DOHH2 (cell line): ENCODE measurements at regions not wholly inside any gene's neighbourhood (a gene's known extent, or its start where the extent isn't known, plus 50 kb on each side); places are given as distances from the start of the nearest gene placed in this dataset.
A peak's percentile ranks its signal among the peaks of the same experiment; 100 is the strongest.

Experiments used
- H3F3A ChIP-seq: fragments of 200-600 bp; sonication (generic), shearing (Covaris generic); 2 replicates; pipeline ENCODE4 v1.6.0; 2016; ENCODE audit warnings: antibody characterized with exemption, mild to moderate bottlenecking; ENCODE audit not compliant: control insufficient read depth, insufficient read depth
- H3K27ac ChIP-seq: fragments of 200-600 bp; sonication (generic); 2 replicates; pipeline ENCODE4 v1.5.1; 2014; ENCODE audit warnings: low read depth, mild to moderate bottlenecking, low read length, moderate library complexity
- H3K27me3 ChIP-seq: fragments of 200-600 bp; sonication (generic); 2 replicates; pipeline ENCODE4 v1.6.1; 2014; ENCODE audit warnings: mild to moderate bottlenecking, low read length, mixed read lengths; ENCODE audit not compliant: control insufficient read depth
- H3K36me3 ChIP-seq: fragments of 200-600 bp; sonication (generic); 2 replicates; pipeline ENCODE4 v1.6.1; 2014; ENCODE audit warnings: mild to moderate bottlenecking, low read length, moderate library complexity, mixed read lengths; ENCODE audit not compliant: control insufficient read depth
- H3K4me1 ChIP-seq: fragments of 200-600 bp; sonication (generic); 2 replicates; pipeline ENCODE4 v1.6.1; 2014; ENCODE audit warnings: mild to moderate bottlenecking, low read length, mixed read lengths; ENCODE audit not compliant: control insufficient read depth
- H3K4me2 ChIP-seq: fragments of 200-600 bp; sonication (generic); 2 replicates; pipeline ENCODE4 v1.6.0; 2014; ENCODE audit warnings: mild to moderate bottlenecking, low read length, moderate library complexity
- H3K4me3 ChIP-seq: fragments of 200-600 bp; sonication (generic); 2 replicates; pipeline ENCODE4 v1.5.1; 2014; ENCODE audit warnings: mild to moderate bottlenecking, low read length, mixed read lengths
- H3K79me2 ChIP-seq: fragments of 200-600 bp; sonication (generic); 2 replicates; pipeline ENCODE4 v1.6.1; 2014; ENCODE audit warnings: mild to moderate bottlenecking, low read length, mixed read lengths; ENCODE audit not compliant: control insufficient read depth
- H3K9me2 ChIP-seq: fragments of 200-600 bp; sonication (generic); replicated peaks from 2 replicates; pipeline ENCODE4 v1.6.1; 2014; ENCODE audit warnings: mild to moderate bottlenecking, low read length, mixed read lengths; ENCODE audit not compliant: control insufficient read depth
- H3K9me3 ChIP-seq: fragments of 200-600 bp; sonication (generic); 2 replicates; pipeline ENCODE4 v1.6.1; 2014; ENCODE audit warnings: antibody characterized with exemption, low read length, mixed read lengths; ENCODE audit not compliant: control insufficient read depth, insufficient read depth
- H4K20me1 ChIP-seq: fragments of 200-600 bp; sonication (generic); 2 replicates; pipeline ENCODE4 v1.6.0; 2014; ENCODE audit warnings: low read depth, mild to moderate bottlenecking, antibody characterized with exemption, low read length, moderate library complexity; ENCODE audit not compliant: control insufficient read depth, insufficient read depth
- CTCF ChIP-seq: fragments of 200-600 bp; sonication (generic); IDR thresholded peaks from one replicate; pipeline ENCODE4 v1.5.1; 2014; ENCODE audit warnings: antibody characterized with exemption, mild to moderate bottlenecking, low read depth, low read length; ENCODE audit not compliant: poor library complexity, severe bottlenecking
- EZH2phosphoT487 ChIP-seq: fragments of 200-600 bp; sonication (generic); IDR thresholded peaks from 2 replicates; pipeline ENCODE4 v1.6.1; 2017; ENCODE audit warnings: borderline replicate concordance, mild to moderate bottlenecking, antibody characterized with exemption, low read length, moderate library complexity, mixed read lengths

- no peak overlapping the region for H3K4me3 ChIP-seq
- no peak overlapping the region for H3K4me2 ChIP-seq
- no peaks in the 10 kb centered on the region for H3K9me3 ChIP-seq
- H3K27ac ChIP-seq, result no peak overlapping the region
- TF ChIP-seq EZH2phosphoT487, result no peak
- no peak for TF ChIP-seq CTCF
- H3F3A ChIP-seq, result no peaks in the 10 kb centered on the region
- no peaks in the 10 kb centered on the region for H3K4me1 ChIP-seq
- no peaks in the 10 kb centered on the region for H4K20me1 ChIP-seq
- H3K9me2 ChIP-seq, result no peaks in the 10 kb centered on the region
- H3K27me3 ChIP-seq, result no peaks in the 10 kb centered on the region
- no peaks in the 10 kb centered on the region for H3K36me3 ChIP-seq
- H3K79me2 ChIP-seq, result no peaks in the 10 kb centered on the region
Measured at GRCh38 chr1:96962751-96963211, 241.2 kb downstream of the PTBP2 start.

GRCh38 chr1:96964761-96965160, 243.2 kb downstream of the PTBP2 start:
- no peaks in the 10 kb centered on the region for H3K79me2 ChIP-seq
- H3K4me1 ChIP-seq, result no peaks in the 10 kb centered on the region
- no peaks in the 10 kb centered on the region for H4K20me1 ChIP-seq
- no peaks in the 10 kb centered on the region for H3K9me2 ChIP-seq
- H3K27me3 ChIP-seq, result no peaks in the 10 kb centered on the region
- H3K9me3 ChIP-seq, result no peaks in the 10 kb centered on the region
- no peaks in the 10 kb centered on the region for H3K36me3 ChIP-seq
- no peak overlapping the region for H3K4me3 ChIP-seq
- no peaks in the 10 kb centered on the region for H3F3A ChIP-seq
- TF ChIP-seq EZH2phosphoT487 (no peak), CTCF (no peak)
- H3K27ac ChIP-seq, result no peak overlapping the region
- H3K4me2 ChIP-seq, result no peak overlapping the region

- no peaks in the 10 kb centered on the region for H4K20me1 ChIP-seq
- H3K4me3 ChIP-seq, result no peak overlapping the region
- H3K36me3 ChIP-seq, result no peaks in the 10 kb centered on the region
- peak; percentile 60 for TF ChIP-seq CTCF
- TF ChIP-seq EZH2phosphoT487, result no peak
- H3K9me3 ChIP-seq, result no peaks in the 10 kb centered on the region
- H3K4me2 ChIP-seq, result no peak overlapping the region
- H3K4me1 ChIP-seq, result no peaks in the 10 kb centered on the region
- no peaks in the 10 kb centered on the region for H3K9me2 ChIP-seq
- no peaks in the 10 kb centered on the region for H3F3A ChIP-seq
- no peaks in the 10 kb centered on the region for H3K79me2 ChIP-seq
- no peak overlapping the region for H3K27ac ChIP-seq
- no peaks in the 10 kb centered on the region for H3K27me3 ChIP-seq
Measured at GRCh38 chr1:96966536-96967138, 245.1 kb downstream of the PTBP2 start.

GRCh38 chr1:96967311-96967710, 245.7 kb downstream of the PTBP2 start:
- H3K4me2 ChIP-seq, result no peak overlapping the region
- no peaks in the 10 kb centered on the region for H3K9me3 ChIP-seq
- no peaks in the 10 kb centered on the region for H3K4me1 ChIP-seq
- no peaks in the 10 kb centered on the region for H3F3A ChIP-seq
- TF ChIP-seq EZH2phosphoT487, result no peak
- no peak for TF ChIP-seq CTCF
- H3K9me2 ChIP-seq, result no peaks in the 10 kb centered on the region
- no peaks in the 10 kb centered on the region for H4K20me1 ChIP-seq
- no peaks in the 10 kb centered on the region for H3K27me3 ChIP-seq
- H3K27ac ChIP-seq, result no peak overlapping the region
- no peaks in the 10 kb centered on the region for H3K36me3 ChIP-seq
- no peak overlapping the region for H3K4me3 ChIP-seq
- no peaks in the 10 kb centered on the region for H3K79me2 ChIP-seq
